ENCODE measurements at regions not wholly inside any gene's neighbourhood (a gene's known extent, or its start where the extent isn't known, plus 50 kb on each side); places are given as distances from the start of the nearest gene placed in this dataset.

- no peak for TF ChIP-seq CTCF (IDR thresholded peaks at IDR 0.05)
- no peak for TF ChIP-seq SIN3A (IDR thresholded peaks at IDR 0.05; ENCODE audit: borderline replicate concordance, insufficient read depth, low read depth, low read length)
- no peak for TF ChIP-seq REST (IDR thresholded peaks at IDR 0.05; ENCODE audit: insufficient read depth in 1 of 2, low read depth in 2 of 2, low read length in 1 of 2)
- TF ChIP-seq POLR2AphosphoS5 (IDR thresholded peaks at IDR 0.05; ENCODE audit: low read depth, low read length), result no peak
Observed at GRCh38 chr4:133929531-133930239, 271.9 kb downstream of the PABPC4L start.

Data from Panc1 (cell line).